Body of pancreas (tissue), 4 donors: ENCODE measurements at regions not wholly inside any gene's neighbourhood (a gene's known extent, or its start where the extent isn't known, plus 50 kb on each side); places are given as distances from the start of the nearest gene placed in this dataset.

Experiments
- CTCF ChIP-seq, 7 experiments: fragments of 450-650 bp in 4 of 7; fragments of 200-600 bp in 3 of 7; sonication (generic) in 3 of 7; IDR thresholded peaks; one replicate each; pipeline ENCODE4 v1.5.1; 2016 to 2019; ENCODE audit warnings: antibody characterized with exemption in 7 of 7
- POLR2A ChIP-seq, 3 donors: fragments of 450-650 bp; IDR thresholded peaks; one replicate each; pipeline ENCODE4 v1.6.1; 2016; ENCODE audit warnings: antibody characterized with exemption in 3 of 3, mild to moderate bottlenecking in 2 of 3

GRCh38 chr7:145269418-145270161 lies 433.7 kb upstream of the TPK1 start:
- TF ChIP-seq CTCF (IDR thresholded peaks at IDR 0.05) (no peak), POLR2A (IDR thresholded peaks at IDR 0.05) (no peak)
